ENCODE measurements at regions not wholly inside any gene's neighbourhood (a gene's known extent, or its start where the extent isn't known, plus 50 kb on each side); places are given as distances from the start of the nearest gene placed in this dataset.
A peak's percentile ranks its signal among the peaks of the same experiment; 100 is the strongest.

GRCh38 chr5:120759587-120759986 lies 295.5 kb downstream of the PRR16 start:
- Histone ChIP-seq H3K27me3 (no peaks in the 10 kb centered on the region), H3K4me1 (no peaks in the 10 kb centered on the region), H3K27ac (no peak overlapping the region), H3K9me3 (peaks cover 0 to 31% (median 0%) of the 10 kb centered on the region in 12 donors), H3K4me3 (no peak overlapping the region), H3K36me3 (no peaks in the 10 kb centered on the region)
- no peak for TF ChIP-seq CTCF (IDR thresholded peaks at IDR 0.05)
- no peak for TF ChIP-seq POLR2A (IDR thresholded peaks at IDR 0.05)
- ATAC-seq (no peak), DNase-seq (no peak)
- intact Hi-C loops (cut with DNase I), result no loop called here

GRCh38 chr5:120761986-120762385 lies 297.9 kb downstream of the PRR16 start:
- Histone ChIP-seq H3K27ac (no peak overlapping the region), H3K27me3 (no peaks in the 10 kb centered on the region), H3K36me3 (no peaks in the 10 kb centered on the region), H3K9me3 (peaks cover 0 to 13% (median 0%) of the 10 kb centered on the region in 12 donors), H3K4me3 (no peak overlapping the region), H3K4me1 (no peaks in the 10 kb centered on the region)
- intact Hi-C loops (cut with DNase I), result no loop called here
- DNase-seq (no peak), ATAC-seq (no peak)
- no peak for TF ChIP-seq POLR2A (IDR thresholded peaks at IDR 0.05)
- no peak for TF ChIP-seq CTCF (IDR thresholded peaks at IDR 0.05)
- WGBS, 4 donors, result 45 to 61% (median 53%) methylated on average over 1 of the region's 1 CpG

- Histone ChIP-seq H3K27ac (no peak overlapping the region), H3K9me3 (peaks cover 0 to 3% (median 0%) of the 10 kb centered on the region in 12 donors), H3K27me3 (no peaks in the 10 kb centered on the region), H3K4me1 (no peaks in the 10 kb centered on the region), H3K4me3 (no peak overlapping the region), H3K36me3 (no peaks in the 10 kb centered on the region)
- 64 to 73% (median 70%) methylated on average over 2 of the region's 2 CpGs for WGBS, 4 donors
- peak in 1 of 4 donors; percentile 51 for ATAC-seq
- no peak for DNase-seq
- intact Hi-C loops (cut with DNase I), result no loop called here
- TF ChIP-seq POLR2A (IDR thresholded peaks at IDR 0.05) (no peak), CTCF (IDR thresholded peaks at IDR 0.05) (no peak)
Observed at GRCh38 chr5:120765189-120765588, 301.1 kb downstream of the PRR16 start.

GRCh38 chr5:120767178-120767820 lies 303.2 kb downstream of the PRR16 start:
- TF ChIP-seq CTCF (IDR thresholded peaks at IDR 0.05) (no peak), POLR2A (IDR thresholded peaks at IDR 0.05) (no peak)
- ATAC-seq (peak in 1 of 4 donors; percentile 12), DNase-seq (no peak)
- no peak overlapping the region for H3K4me3 ChIP-seq
- no peak overlapping the region for H3K27ac ChIP-seq
- no peaks in the 10 kb centered on the region for H3K27me3 ChIP-seq
- H3K9me3 ChIP-seq, result peaks cover 0 to 3% (median 0%) of the 10 kb centered on the region in 12 donors
- H3K4me1 ChIP-seq, result no peaks in the 10 kb centered on the region
- no peaks in the 10 kb centered on the region for H3K36me3 ChIP-seq
- 70 to 86% (median 79%) methylated on average over 1 of the region's 1 CpG for WGBS, 4 donors
- intact Hi-C loops (cut with DNase I), result no loop called here

Measured in heart left ventricle (tissue), 16 donors.